GM12878 (cell line): ENCODE measurements at regions not wholly inside any gene's neighbourhood (a gene's known extent, or its start where the extent isn't known, plus 50 kb on each side); places are given as distances from the start of the nearest gene placed in this dataset.

Experiments used
- ATAC-seq: fragments of 200-7000 bp; cut with Tn5 transposase; 3 replicates; pipeline ENCODE4 v1.9.1; 2020; ENCODE audit warnings: mild to moderate bottlenecking, moderate library complexity
- BruUV-seq: library from RNA; stranded (reverse); fragments of 400-500 nt; replicated peaks from 2 replicates; lab custom pipeline; 2021; lab: Mats Ljungman, UMichigan
- CTCF ChIA-PET: fragments of 300-600 bp; sonication (Branson Sonifier 250); formaldehyde crosslinking; extraction: SDS; loops from one replicate; lab custom pipeline; 2021; ENCODE audit warnings: inconsistent platforms; lab: Yijun Ruan, JAX
- POLR2A ChIA-PET: fragments of 350-600 bp; formaldehyde crosslinking; extraction: SDS; loops from one replicate; lab custom pipeline; 2021; ENCODE audit warnings: inconsistent platforms; lab: Charles Lee
- RAD21 ChIA-PET: fragments of 300-600 bp; sonication (Branson Sonifier 250); formaldehyde crosslinking; loops from one replicate; lab custom pipeline; 2023; ENCODE audit warnings: antibody characterized with exemption; ENCODE audit not compliant: unreplicated experiment; lab: Charles Lee
- SMC1A ChIA-PET: fragments of 300-600 bp; sonication (Branson Sonifier 250); formaldehyde crosslinking; loops from one replicate; lab custom pipeline; 2023; ENCODE audit not compliant: unreplicated experiment, uncharacterized antibody; lab: Charles Lee
- DNase-seq: peaks from one replicate; pipeline ENCODE4 v3.0.0-alpha.2; 2011; ENCODE audit warnings: low read depth, low spot score
- FAIRE-seq: peaks from 3 replicates; lab custom pipeline; 2011; peaks lifted over from hg19 to GRCh38; lab: Jason Lieb, UNC
- H2AFZ ChIP-seq: 2 replicates; pipeline ENCODE4 v1.6.0; 2011; ENCODE audit warnings: low read depth, low read length, control low read depth; ENCODE audit not compliant: control insufficient read depth
- H3K27ac ChIP-seq: 2 replicates; pipeline ENCODE4 v1.5.1; 2011; ENCODE audit warnings: control low read depth; ENCODE audit not compliant: control insufficient read depth, insufficient read depth
- H3K27me3 ChIP-seq, 2 experiments: replicated peaks in 1 of 2; 2 replicates each; pipeline versions ENCODE4 v1.6.0 to v1.6.1; 2011; ENCODE audit warnings: low read length in 1 of 2; ENCODE audit not compliant: control insufficient read depth in 2 of 2, insufficient read depth in 2 of 2
- H3K36me3 ChIP-seq, 2 experiments: 2 replicates each; pipeline ENCODE4 v1.5.1; 2011; ENCODE audit warnings: low read length in 1 of 2; ENCODE audit not compliant: control insufficient read depth in 2 of 2, insufficient read depth in 2 of 2
- H3K4me1 ChIP-seq: 2 replicates; pipeline ENCODE4 v1.6.1; 2011; ENCODE audit warnings: mild to moderate bottlenecking, low read length, moderate library complexity, mixed read lengths; ENCODE audit not compliant: control insufficient read depth, insufficient read depth
- H3K4me2 ChIP-seq: 2 replicates; pipeline ENCODE4 v1.6.0; 2011; ENCODE audit warnings: control low read depth; ENCODE audit not compliant: control insufficient read depth, insufficient read depth
- H3K4me3 ChIP-seq: fragments of 200-600 bp; sonication (generic); 2 replicates; pipeline ENCODE4 v1.5.1; 2016
- H3K79me2 ChIP-seq: 2 replicates; pipeline ENCODE4 v1.6.0; 2011; ENCODE audit warnings: low read length; ENCODE audit not compliant: control insufficient read depth, insufficient read depth
- H3K9ac ChIP-seq: 2 replicates; pipeline ENCODE4 v1.8.0; 2011; ENCODE audit warnings: low read length, control low read depth, mixed read lengths; ENCODE audit not compliant: control insufficient read depth, insufficient read depth
- H3K9me3 ChIP-seq: replicated peaks from 3 replicates; pipeline ENCODE4 v1.5.1; 2011; ENCODE audit warnings: mild to moderate bottlenecking, low read length; ENCODE audit not compliant: control insufficient read depth, insufficient read depth
- H4K20me1 ChIP-seq: 2 replicates; pipeline ENCODE4 v1.6.0; 2011; ENCODE audit not compliant: control insufficient read depth, insufficient read depth
- ATF3 ChIP-seq: IDR thresholded peaks from 2 replicates; pipeline ENCODE4 v1.6.1; 2011; ENCODE audit warnings: low read depth, mild to moderate bottlenecking, low read length, moderate library complexity, borderline replicate concordance; ENCODE audit errors: extremely low read depth
- CBFB ChIP-seq: IDR thresholded peaks from 2 replicates; pipeline ENCODE4 v1.6.1; 2016; ENCODE audit warnings: antibody characterized with exemption, low read depth
- HDAC2 ChIP-seq: fragments of 200-600 bp; sonication (generic); IDR thresholded peaks from 2 replicates; pipeline ENCODE4 v1.6.1; 2017
- KAT2A ChIP-seq: conservative IDR thresholded peaks from 2 replicates; pipeline ENCODE4 v1.6.1; 2011; ENCODE audit warnings: low read depth, low read length; ENCODE audit not compliant: control insufficient read depth
- MAX ChIP-seq: IDR thresholded peaks from 2 replicates; pipeline ENCODE4 v1.6.1; 2012; ENCODE audit warnings: low read depth, low read length, improper control_type of control experiment
- NRF1 ChIP-seq: conservative IDR thresholded peaks from 2 replicates; pipeline ENCODE4 v1.6.1; 2011; ENCODE audit warnings: mild to moderate bottlenecking, low read depth, low read length, improper control_type of control experiment
- PBX3 ChIP-seq: IDR thresholded peaks from 2 replicates; pipeline ENCODE4 v1.6.1; 2011; ENCODE audit warnings: mild to moderate bottlenecking, low read depth, low read length, moderate library complexity; ENCODE audit not compliant: insufficient replicate concordance
- POLR2AphosphoS5 ChIP-seq: IDR thresholded peaks from 2 replicates; pipeline ENCODE4 v1.6.1; 2011; ENCODE audit warnings: mild to moderate bottlenecking, low read length, inconsistent platforms
- RCOR1 ChIP-seq: conservative IDR thresholded peaks from 2 replicates; pipeline ENCODE4 v1.6.1; 2012; ENCODE audit warnings: low read depth, low read length, improper control_type of control experiment
- SMARCA5 ChIP-seq: fragments of 450-650 bp; IDR thresholded peaks from 2 replicates; pipeline ENCODE4 v1.6.1; 2017; ENCODE audit warnings: mild to moderate bottlenecking
- STAT3 ChIP-seq: IDR thresholded peaks from 2 replicates; pipeline ENCODE4 v1.6.1; 2011; ENCODE audit warnings: low read depth, low read length, improper control_type of control experiment
- WRNIP1 ChIP-seq: IDR thresholded peaks from 2 replicates; pipeline ENCODE4 v1.6.1; 2011; ENCODE audit warnings: low read depth, low read length, improper control_type of control experiment, borderline replicate concordance
- ZBTB11 ChIP-seq: fragments of 450-650 bp; formaldehyde crosslinking; IDR thresholded peaks from 2 replicates; pipeline ENCODE4 v1.5.0; 2022; ENCODE audit warnings: mild to moderate bottlenecking, missing genetic modification characterization
- ZBTB4 ChIP-seq: fragments of 450-650 bp; formaldehyde crosslinking; IDR thresholded peaks from 2 replicates; pipeline ENCODE4 v1.4.0; 2022; ENCODE audit warnings: mild to moderate bottlenecking, moderate library complexity
- ZNF622 ChIP-seq: fragments of 450-650 bp; IDR thresholded peaks from 2 replicates; pipeline ENCODE4 v1.6.1; 2017; ENCODE audit warnings: mild to moderate bottlenecking, inconsistent platforms
- WGBS: methylation state at CpG from one replicate; pipeline ENCODE4 v1.1.6; 2016; ENCODE audit warnings: low lambda C conversion rate; ENCODE audit not compliant: insufficient replicate concordance, insufficient coverage; ENCODE audit errors: missing lambda C conversion rate; 5-methylcytosine and 5-hydroxymethylcytosine counted together
- in situ Hi-C: fragments of 300-500 bp; cut with MboI; formaldehyde crosslinking; loops from 9 replicates; pipeline ENCODE4 v1.14.3; 2018; ENCODE audit warnings: mixed read lengths
- intact Hi-C: fragments of 100-400 bp; cut with micrococcal nuclease; formaldehyde crosslinking; loops from one replicate; pipeline ENCODE4 v1.14.2; 2022; ENCODE audit not compliant: unreplicated experiment

- in situ Hi-C loops = no loop called here
- no peak for TF ChIP-seq RCOR1
- no peak for TF ChIP-seq ZBTB11
- TF ChIP-seq ZBTB4 (CRISPR knock-in tag) = no peak
- TF ChIP-seq KAT2A = no peak
- TF ChIP-seq NRF1 = no peak
- TF ChIP-seq PBX3 = no peak
- no peak for TF ChIP-seq MAX
- no peak for TF ChIP-seq SMARCA5
- no peak for TF ChIP-seq ATF3
- no peak for TF ChIP-seq WRNIP1
- no peak for TF ChIP-seq STAT3
- TF ChIP-seq HDAC2 = no peak
- TF ChIP-seq POLR2AphosphoS5 = no peak
- no peak for TF ChIP-seq CBFB
- TF ChIP-seq ZNF622 = no peak
Measured at GRCh38 chr10:31754803-31755624, 173.6 kb downstream of the ARHGAP12 start.

More at GRCh38 chr10:31754803-31755624, 173.6 kb downstream of the ARHGAP12 start:
- intact Hi-C loops = loop anchor here (10.0 kb wide), 1 partner anchor 150 kb away; no protein-coding TSS in a partner anchor
- CTCF ChIA-PET = no interaction called here
- H3K79me2 ChIP-seq = no peaks in the 10 kb centered on the region
- RAD21 ChIA-PET = interaction anchor here (0.6 to 1.7 kb wide), 3 partner anchors 15 to 763 kb away, joined by 3 to 4 read pairs (median 4); no protein-coding TSS in a partner anchor
- no peaks in the 10 kb centered on the region for H4K20me1 ChIP-seq
- FAIRE-seq = no peak
- no peaks in the 10 kb centered on the region for H3K27me3 ChIP-seq
- POLR2A ChIA-PET = no interaction called here
- no peak overlapping the region for H3K27ac ChIP-seq
- H3K9ac ChIP-seq = no peak overlapping the region
- no peak overlapping the region for H3K4me2 ChIP-seq
- H3K9me3 ChIP-seq = no peaks in the 10 kb centered on the region
- WGBS = 53% methylated on average over 14 of the region's 14 CpGs
- no peak for ATAC-seq
- no peak overlapping the region for H3K4me3 ChIP-seq
- no peak for DNase-seq
- BruUV-seq = no TSS peak
- H3K36me3 ChIP-seq = no peaks in the 10 kb centered on the region
- peaks cover 3% of the 10 kb centered on the region for H3K4me1 ChIP-seq
- H2AFZ ChIP-seq = no peak overlapping the region
- SMC1A ChIA-PET = no interaction called here
